ENCODE measurements at regions not wholly inside any gene's neighbourhood (a gene's known extent, or its start where the extent isn't known, plus 50 kb on each side); places are given as distances from the start of the nearest gene placed in this dataset.

- no peak for TF ChIP-seq MAFK (IDR thresholded peaks at IDR 0.05; ENCODE audit: low read depth, low read length)
- TF ChIP-seq RCOR1 (IDR thresholded peaks at IDR 0.05; ENCODE audit: insufficient replicate concordance, low read length) = no peak
- no peak for TF ChIP-seq ELK1 (IDR thresholded peaks at IDR 0.05; ENCODE audit: borderline replicate concordance, low read depth, low read length)
- no peak for TF ChIP-seq BHLHE40 (IDR thresholded peaks at IDR 0.05; ENCODE audit: low read depth, low read length)
- no peak for TF ChIP-seq CEBPB (IDR thresholded peaks at IDR 0.05; ENCODE audit: low read depth, low read length)
- no peak for TF ChIP-seq MAZ (IDR thresholded peaks at IDR 0.05; ENCODE audit: borderline replicate concordance, low read depth, low read length)
- no peak for TF ChIP-seq POLR2A (IDR thresholded peaks at IDR 0.05; ENCODE audit: low read depth, low read length)
- TF ChIP-seq CHD1 (IDR thresholded peaks at IDR 0.05; ENCODE audit: low read depth, low read length) = no peak
- TF ChIP-seq NFE2L2 (IDR thresholded peaks at IDR 0.05; ENCODE audit: low read depth, low read length) = no peak
- TF ChIP-seq MXI1 (IDR thresholded peaks at IDR 0.05; ENCODE audit: borderline replicate concordance, low read depth, low read length) = no peak
- no peak for TF ChIP-seq SMC3 (IDR thresholded peaks at IDR 0.05; ENCODE audit: low read depth, low read length)
- no peak for TF ChIP-seq FOS (IDR thresholded peaks at IDR 0.05; ENCODE audit: low read depth, low read length)
- TF ChIP-seq RAD21 (IDR thresholded peaks at IDR 0.05; ENCODE audit: low read length) = no peak
- no peak for TF ChIP-seq USF2 (IDR thresholded peaks at IDR 0.05; ENCODE audit: low read depth, low read length)
- TF ChIP-seq CTCF (conservative IDR thresholded peaks at IDR 0.05; ENCODE audit: low read depth, low read length) = no peak
- H4K91ac ChIP-seq (ENCODE audit: insufficient read depth, low read depth, low read length) = no peak overlapping the region
- no peak overlapping the region for H3K9ac ChIP-seq (ENCODE audit: low read depth, low read length)
- H2AK5ac ChIP-seq (ENCODE audit: low read depth, low read length) = no peak overlapping the region
- H3K18ac ChIP-seq (ENCODE audit: low read depth, low read length) = no peak overlapping the region
- H3K4me1 ChIP-seq (ENCODE audit: control insufficient read depth, insufficient read depth, low read length) = no peaks in the 10 kb centered on the region
- no peak overlapping the region for H2AK9ac ChIP-seq (replicated peaks; ENCODE audit: low read depth, low read length, poor library complexity)
- no peak overlapping the region for H3K4me3 ChIP-seq (ENCODE audit: insufficient read depth, low read depth, low read length)
- no peak overlapping the region for H2BK5ac ChIP-seq (ENCODE audit: low read depth, low read length, poor library complexity, severe bottlenecking)
- WGBS, 2 experiments (ENCODE audit: extremely low coverage in 2 of 2, insufficient read length in 1 of 2) = no CpG with 5 or more reads among the region's 3 CpGs
- ChIA-PET POLR2A (ENCODE audit: unreplicated experiment) (no interaction called here), CTCF (no interaction called here)
- no peaks in the 10 kb centered on the region for H3K9me1 ChIP-seq (ENCODE audit: insufficient read depth, low read length)
- no peaks in the 10 kb centered on the region for H3K27me3 ChIP-seq (ENCODE audit: control insufficient read depth, insufficient read depth, low read length)
- no peak overlapping the region for H2BK120ac ChIP-seq (ENCODE audit: low read depth, low read length)
- H2AFZ ChIP-seq (replicated peaks; ENCODE audit: low read length, poor library complexity) = no peak overlapping the region
- no peak for ATAC-seq (ENCODE audit: low read depth)
- H4K5ac ChIP-seq (ENCODE audit: low read depth, low read length) = no peak overlapping the region
- H3K56ac ChIP-seq (ENCODE audit: extremely low read depth, insufficient read depth, low read length) = no peak overlapping the region
- no peaks in the 10 kb centered on the region for H3K79me1 ChIP-seq (ENCODE audit: low read depth in 1 of 2, low read length in 2 of 2)
- H4K8ac ChIP-seq (ENCODE audit: low read depth in 2 of 2, low read length in 2 of 2) = no peak overlapping the region
- in situ Hi-C loops (cut with MboI; ENCODE audit: low sequenced_read_pairs) = no loop called here
- no peak overlapping the region for H3K27ac ChIP-seq (ENCODE audit: insufficient read depth, low read length)
- H3K23ac ChIP-seq (ENCODE audit: low read depth, low read length) = no peak overlapping the region
- DNase-seq = no peak
- dilution Hi-C loops (cut with HindIII; ENCODE audit: low sequenced_read_pairs, unreplicated experiment) = no loop called here
- H3K4me2 ChIP-seq (ENCODE audit: low read depth, low read length) = no peak overlapping the region
- intact Hi-C loops (cut with micrococcal nuclease) = no loop called here
- no peaks in the 10 kb centered on the region for H3K36me3 ChIP-seq (ENCODE audit: control insufficient read depth, insufficient read depth, low read length)
- H2BK15ac ChIP-seq (ENCODE audit: low read depth, low read length) = no peak overlapping the region
- peaks cover 46% of the 10 kb centered on the region for H3K9me3 ChIP-seq (ENCODE audit: control insufficient read depth, insufficient read depth, low read length)
- no peak overlapping the region for H3K4ac ChIP-seq (ENCODE audit: low read depth, low read length)
- no peak overlapping the region for H3K14ac ChIP-seq (replicated peaks; ENCODE audit: low read depth, low read length)
- BruUV-seq (replicated peaks) = no TSS peak
- no peaks in the 10 kb centered on the region for H4K20me1 ChIP-seq (ENCODE audit: insufficient read depth, low read length)
- H2BK20ac ChIP-seq (ENCODE audit: low read depth, low read length) = no peak overlapping the region
These were observed 453.2 kb downstream of the NR2F2 start for GRCh38 chr15:96783746-96784145.

Measured in IMR-90 (cell line).